Type B pancreatic cell (in vitro differentiated cells): ENCODE measurements at regions not wholly inside any gene's neighbourhood (a gene's known extent, or its start where the extent isn't known, plus 50 kb on each side); places are given as distances from the start of the nearest gene placed in this dataset.

Experiments used
- DNase-seq: peaks from one replicate; pipeline ENCODE4 v3.0.0; 2021; ENCODE audit warnings: mixed read lengths; ENCODE audit not compliant: unreplicated experiment; ENCODE audit errors: extremely low spot score
- H3K27ac Mint-ChIP-seq: 2 replicates; pipeline ENCODE4 v1.8.0; 2021; ENCODE audit warnings: mild to moderate bottlenecking, mixed read lengths
- H3K27me3 Mint-ChIP-seq: 2 replicates; pipeline ENCODE4 v1.8.0; 2021; ENCODE audit warnings: mixed read lengths
- H3K36me3 Mint-ChIP-seq: 2 replicates; pipeline ENCODE4 v1.8.0; 2021; ENCODE audit warnings: mixed read lengths
- H3K4me1 Mint-ChIP-seq: one replicate; pipeline ENCODE4 v1.8.0; 2021; ENCODE audit warnings: mixed read lengths; ENCODE audit not compliant: unreplicated experiment
- H3K4me3 Mint-ChIP-seq: 2 replicates; pipeline ENCODE4 v1.8.0; 2021; ENCODE audit warnings: mild to moderate bottlenecking, mixed read lengths
- H3K9me3 Mint-ChIP-seq: 2 replicates; pipeline ENCODE4 v1.8.0; 2021; ENCODE audit warnings: mixed read lengths
- CTCF ChIP-seq: fragments of 200-600 bp; sonication (generic); conservative IDR thresholded peaks from 2 replicates; pipeline ENCODE4 v1.5.0; 2021; ENCODE audit warnings: antibody characterized with exemption, mild to moderate bottlenecking

GRCh38 chr21:35737449-35737848, 322.9 kb downstream of the SETD4 start:
- Mint-ChIP-seq H3K9me3 (peaks cover 11% of the 10 kb centered on the region), H3K36me3 (peaks cover 3% of the 10 kb centered on the region), H3K27me3 (peaks cover 3% of the 10 kb centered on the region), H3K4me1 (no peaks in the 10 kb centered on the region), H3K27ac (no peak overlapping the region), H3K4me3 (no peak overlapping the region)
- no peak for TF ChIP-seq CTCF
- no peak for DNase-seq

GRCh38 chr21:35732788-35733187, 327.5 kb downstream of the SETD4 start:
- Mint-ChIP-seq H3K27me3 (peaks cover 10% of the 10 kb centered on the region), H3K4me1 (no peaks in the 10 kb centered on the region), H3K36me3 (peaks cover 3% of the 10 kb centered on the region), H3K4me3 (no peak overlapping the region), H3K9me3 (peaks cover 11% of the 10 kb centered on the region), H3K27ac (no peak overlapping the region)
- TF ChIP-seq CTCF: no peak
- no peak for DNase-seq

- H3K27ac Mint-ChIP-seq: no peak overlapping the region
- DNase-seq: no peak
- H3K9me3 Mint-ChIP-seq: peaks cover 6% of the 10 kb centered on the region
- H3K27me3 Mint-ChIP-seq: peaks cover 15% of the 10 kb centered on the region
- no peak overlapping the region for H3K4me3 Mint-ChIP-seq
- TF ChIP-seq CTCF: no peak
- peaks cover 5% of the 10 kb centered on the region for H3K36me3 Mint-ChIP-seq
- H3K4me1 Mint-ChIP-seq: no peaks in the 10 kb centered on the region
Observed at GRCh38 chr21:35730325-35730724, 330.0 kb downstream of the SETD4 start.

GRCh38 chr21:35727830-35728229, 332.5 kb downstream of the SETD4 start:
- Mint-ChIP-seq H3K4me3 (no peak overlapping the region), H3K27ac (no peak overlapping the region), H3K9me3 (peaks cover 13% of the 10 kb centered on the region), H3K27me3 (peaks cover 17% of the 10 kb centered on the region), H3K36me3 (peaks cover 3% of the 10 kb centered on the region), H3K4me1 (no peaks in the 10 kb centered on the region)
- no peak for TF ChIP-seq CTCF
- DNase-seq: no peak

GRCh38 chr21:35724156-35724555, 336.2 kb downstream of the SETD4 start:
- no peak overlapping the region for H3K4me3 Mint-ChIP-seq
- H3K4me1 Mint-ChIP-seq: peaks cover 4% of the 10 kb centered on the region
- peaks cover 13% of the 10 kb centered on the region for H3K9me3 Mint-ChIP-seq
- no peak for DNase-seq
- no peak overlapping the region for H3K27ac Mint-ChIP-seq
- TF ChIP-seq CTCF: no peak
- peaks cover 6% of the 10 kb centered on the region for H3K36me3 Mint-ChIP-seq
- peaks cover 18% of the 10 kb centered on the region for H3K27me3 Mint-ChIP-seq

GRCh38 chr21:35721701-35722100, 338.6 kb downstream of the SETD4 start:
- DNase-seq: no peak
- no peak overlapping the region for H3K4me3 Mint-ChIP-seq
- peaks cover 13% of the 10 kb centered on the region for H3K9me3 Mint-ChIP-seq
- peaks cover 6% of the 10 kb centered on the region for H3K36me3 Mint-ChIP-seq
- H3K4me1 Mint-ChIP-seq: peaks cover 4% of the 10 kb centered on the region
- H3K27ac Mint-ChIP-seq: no peak overlapping the region
- H3K27me3 Mint-ChIP-seq: peaks cover 8% of the 10 kb centered on the region
- no peak for TF ChIP-seq CTCF
